Thymus (tissue), 11 donors: ENCODE measurements at regions not wholly inside any gene's neighbourhood (a gene's known extent, or its start where the extent isn't known, plus 50 kb on each side); places are given as distances from the start of the nearest gene placed in this dataset.
"Not testable (repeated sequence)": the region's sequence is repeated elsewhere in the genome, so short reads cannot be mapped to it uniquely, and the experiment has no call there.

Experiments
- DNase-seq, 9 donors: peaks; one replicate each; pipeline ENCODE4 v3.0.0-alpha.2; 2013; ENCODE audit warnings: low spot score in 9 of 9, low read depth in 6 of 9, missing footprints in 1 of 9
- H3K27ac ChIP-seq, 2 donors: one replicate each; pipeline ENCODE4 v1.5.1; 2013; ENCODE audit warnings: control low read depth in 1 of 2, low read depth in 1 of 2, low read length in 1 of 2, mild to moderate bottlenecking in 1 of 2, moderate library complexity in 1 of 2
- H3K27me3 ChIP-seq, 2 donors: one replicate each; pipeline ENCODE4 v1.5.1; 2013; ENCODE audit warnings: low read length in 1 of 2; ENCODE audit not compliant: control insufficient read depth in 2 of 2, insufficient read depth in 1 of 2
- H3K36me3 ChIP-seq, 2 donors: one replicate each; pipeline ENCODE4 v1.5.1; 2013; ENCODE audit warnings: low read length in 1 of 2, mild to moderate bottlenecking in 1 of 2, moderate library complexity in 1 of 2; ENCODE audit not compliant: control insufficient read depth in 2 of 2, insufficient read depth in 2 of 2
- H3K4me1 ChIP-seq, 2 donors: one replicate each; pipeline ENCODE4 v1.5.1; 2013; ENCODE audit warnings: low read length in 2 of 2; ENCODE audit not compliant: control insufficient read depth in 2 of 2, insufficient read depth in 2 of 2
- H3K4me3 ChIP-seq, 2 donors: one replicate each; pipeline ENCODE4 v1.5.1; 2013; ENCODE audit warnings: low read length in 2 of 2, control low read depth in 1 of 2, mild to moderate bottlenecking in 1 of 2
- H3K9me3 ChIP-seq, 2 donors: one replicate each; pipeline ENCODE4 v1.5.1; 2013; ENCODE audit warnings: low read length in 1 of 2, mild to moderate bottlenecking in 1 of 2; ENCODE audit not compliant: control insufficient read depth in 2 of 2, insufficient read depth in 1 of 2
- WGBS: extraction: QIAGEN DNeasy Blood & Tissue Kit; methylation state at CpG from one replicate; pipeline ENCODE4 v1.1.7; 2013; 5-methylcytosine and 5-hydroxymethylcytosine counted together
- donor health status: healthy.

DNA sequence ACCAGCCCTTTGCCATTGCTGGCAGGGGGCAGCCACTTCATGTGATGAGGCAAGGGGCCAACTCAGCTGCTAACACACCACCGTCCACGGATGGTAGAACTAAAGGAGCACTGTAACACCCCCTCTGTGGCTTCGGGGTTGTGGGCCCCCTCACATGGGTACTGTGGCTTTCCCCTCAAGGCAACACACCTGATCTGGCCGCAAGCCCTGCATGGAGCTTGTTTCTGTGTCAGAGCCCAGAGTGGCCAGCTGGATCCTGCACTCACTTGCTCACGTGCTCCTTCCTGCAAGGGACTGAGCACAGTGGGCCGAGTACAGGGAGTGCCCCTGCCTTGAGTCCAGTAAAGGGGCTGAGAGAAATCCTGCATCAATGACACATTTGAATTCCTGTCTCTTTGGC lies 507.4 kb upstream of the SMC2 start:
- 94% methylated on average over 6 of the region's 6 CpGs for WGBS

DNA sequence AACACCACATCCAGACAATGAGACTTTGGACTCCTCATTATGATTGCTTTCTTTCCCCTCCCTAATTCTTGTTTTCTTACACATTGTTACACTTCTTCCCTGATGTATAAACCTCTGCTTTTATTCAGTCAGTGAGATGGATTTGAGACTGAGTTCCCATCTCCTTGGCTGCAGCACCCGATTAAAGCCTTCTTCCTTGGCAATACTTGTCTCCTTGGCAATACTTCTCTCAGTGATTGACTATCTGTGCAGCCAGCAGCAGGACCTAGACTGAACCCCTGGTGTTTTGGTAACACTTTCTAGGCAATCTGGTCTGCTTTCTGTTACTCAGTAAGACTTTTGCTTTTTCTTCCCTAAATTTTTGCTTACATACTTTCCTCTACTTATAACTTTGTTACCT lies 492.8 kb upstream of the SMC2 start:
- no peaks in the 10 kb centered on the region for H3K27me3 ChIP-seq
- no peak for DNase-seq
- peaks cover 0 to 9% of the 10 kb centered on the region in 2 donors for H3K9me3 ChIP-seq
- no peaks in the 10 kb centered on the region for H3K36me3 ChIP-seq
- 86% methylated on average over 1 of the region's 1 CpG for WGBS
- no peak overlapping the region for H3K27ac ChIP-seq
- no peak overlapping the region for H3K4me3 ChIP-seq
- H3K4me1 ChIP-seq = no peaks in the 10 kb centered on the region

More for the DNA sequence above, 507.4 kb upstream of the SMC2 start:
- Histone ChIP-seq H3K27me3 (no peaks in the 10 kb centered on the region), H3K9me3 (peaks cover 0 to 6% of the 10 kb centered on the region in 2 donors), H3K4me1 (no peaks in the 10 kb centered on the region), H3K27ac (no peak overlapping the region), H3K4me3 (no peak overlapping the region), H3K36me3 (no peaks in the 10 kb centered on the region)
- no peak for DNase-seq

- not testable (repeated sequence) for H3K27me3 ChIP-seq, H3K36me3 ChIP-seq, H3K9me3 ChIP-seq, H3K4me3 ChIP-seq, DNase-seq, H3K27ac ChIP-seq, H3K4me1 ChIP-seq
- WGBS = 85% methylated on average over 13 of the region's 14 CpGs
Observed at GRCh38 chr9:103611950-103612349, 482.2 kb upstream of the SMC2 start.

GRCh38 chr9:103615994-103616393 lies 478.1 kb upstream of the SMC2 start:
- no peak overlapping the region for H3K4me3 ChIP-seq
- peaks cover 0 to 7% of the 10 kb centered on the region in 2 donors for H3K9me3 ChIP-seq
- H3K27me3 ChIP-seq = no peaks in the 10 kb centered on the region
- WGBS = 89% methylated on average over 5 of the region's 5 CpGs
- H3K27ac ChIP-seq = no peak overlapping the region
- DNase-seq = no peak
- H3K4me1 ChIP-seq = no peaks in the 10 kb centered on the region
- H3K36me3 ChIP-seq = no peaks in the 10 kb centered on the region

DNA sequence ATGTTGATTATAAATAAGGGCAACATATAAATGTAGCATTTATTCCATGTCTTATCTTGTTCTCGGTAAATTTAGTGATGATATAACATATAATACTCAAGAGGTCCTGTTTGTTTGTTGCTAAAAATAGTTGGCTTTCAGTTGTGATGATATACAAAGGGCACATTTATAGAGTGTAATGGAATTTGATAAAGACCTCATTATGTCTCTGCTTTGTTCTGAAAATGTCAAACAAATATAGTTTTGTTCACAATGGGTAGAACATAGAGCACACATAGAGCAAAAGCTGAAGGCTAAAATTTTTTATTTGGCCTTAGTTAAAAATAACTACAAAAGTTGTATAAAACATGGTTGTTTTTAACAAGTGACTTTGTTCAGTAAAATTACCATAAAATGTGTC lies 477.1 kb upstream of the SMC2 start:
- Histone ChIP-seq H3K4me3 (no peak overlapping the region), H3K27me3 (no peaks in the 10 kb centered on the region), H3K4me1 (no peaks in the 10 kb centered on the region), H3K27ac (no peak overlapping the region), H3K36me3 (no peaks in the 10 kb centered on the region), H3K9me3 (peaks cover 0 to 7% of the 10 kb centered on the region in 2 donors)
- DNase-seq = no peak
- 92% methylated on average over 1 of the region's 1 CpG for WGBS

GRCh38 chr9:103625161-103625804 lies 468.8 kb upstream of the SMC2 start:
- Histone ChIP-seq H3K36me3 (no peaks in the 10 kb centered on the region), H3K9me3 (peaks cover 0 to under 1% of the 10 kb centered on the region in 2 donors), H3K27me3 (no peaks in the 10 kb centered on the region), H3K4me3 (no peak overlapping the region), H3K4me1 (no peaks in the 10 kb centered on the region), H3K27ac (no peak overlapping the region)
- WGBS = 97% methylated on average over 2 of the region's 2 CpGs
- DNase-seq = no peak

GRCh38 chr9:103627731-103628130 lies 466.4 kb upstream of the SMC2 start:
- Histone ChIP-seq H3K27ac (no peak overlapping the region), H3K36me3 (no peaks in the 10 kb centered on the region), H3K9me3 (no peaks in the 10 kb centered on the region), H3K4me3 (no peak overlapping the region), H3K4me1 (no peaks in the 10 kb centered on the region), H3K27me3 (no peaks in the 10 kb centered on the region)
- WGBS = 77% methylated on average over 1 of the region's 1 CpG
- no peak for DNase-seq

- DNase-seq = no peak
- Histone ChIP-seq H3K27me3 (no peaks in the 10 kb centered on the region), H3K9me3 (no peaks in the 10 kb centered on the region), H3K4me1 (no peaks in the 10 kb centered on the region), H3K36me3 (no peaks in the 10 kb centered on the region), H3K27ac (no peak overlapping the region), H3K4me3 (no peak overlapping the region)
- 98% methylated on average over 1 of the region's 1 CpG for WGBS
Observed at GRCh38 chr9:103649086-103649485, 445.0 kb upstream of the SMC2 start.

GRCh38 chr9:103658156-103658555 lies 436.0 kb upstream of the SMC2 start:
- Histone ChIP-seq H3K4me3 (no peak overlapping the region), H3K36me3 (no peaks in the 10 kb centered on the region), H3K9me3 (peaks cover 0 to 7% of the 10 kb centered on the region in 2 donors), H3K4me1 (no peaks in the 10 kb centered on the region), H3K27ac (no peak overlapping the region), H3K27me3 (no peaks in the 10 kb centered on the region)
- WGBS = over 99% methylated on average over 5 of the region's 5 CpGs
- no peak for DNase-seq
